ENCODE measurements at regions not wholly inside any gene's neighbourhood (a gene's known extent, or its start where the extent isn't known, plus 50 kb on each side); places are given as distances from the start of the nearest gene placed in this dataset.

DNA sequence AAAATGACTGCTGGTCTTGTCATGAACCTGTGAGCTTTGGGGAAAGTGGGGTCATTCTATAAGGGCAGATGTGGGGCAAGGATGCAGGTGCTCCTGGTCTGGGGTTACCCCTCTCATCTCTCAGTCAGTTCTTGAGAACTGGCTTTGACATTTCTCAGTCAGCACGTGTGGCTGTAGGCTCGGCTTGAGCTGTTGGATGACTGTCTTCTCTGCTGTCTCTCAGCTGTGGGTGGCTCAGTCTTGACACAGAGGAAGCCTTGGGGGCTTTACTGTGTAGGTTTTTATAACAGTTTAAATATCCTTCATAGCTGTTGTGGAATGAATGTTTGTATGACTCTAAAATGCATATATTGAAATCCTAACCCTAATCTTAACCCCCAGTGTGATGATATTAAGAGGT, 296.4 kb upstream of the CELF4 start:
- TF ChIP-seq CTCF (IDR thresholded peaks at IDR 0.05) (no peak), POLR2A (IDR thresholded peaks at IDR 0.05) (no peak), POLR2AphosphoS5 (IDR thresholded peaks at IDR 0.05) (no peak)
